Stomach (tissue), 4 donors: ENCODE measurements at regions not wholly inside any gene's neighbourhood (a gene's known extent, or its start where the extent isn't known, plus 50 kb on each side); places are given as distances from the start of the nearest gene placed in this dataset.

ENCODE experiments used
- POLR2A ChIP-seq, 4 donors: fragments of 450-650 bp; IDR thresholded peaks; one replicate each; pipeline ENCODE4 v1.6.1; 2016; ENCODE audit warnings: antibody characterized with exemption in 4 of 4, control low read depth in 2 of 4, mild to moderate bottlenecking in 1 of 4, moderate library complexity in 1 of 4
- TF ChIP-seq, protein P1 (sequence below), 7 experiments: fragments of 450-650 bp in 4 of 7; fragments of 200-600 bp in 3 of 7; sonication (generic) in 3 of 7; IDR thresholded peaks; one replicate each; pipeline ENCODE4 v1.5.1; 2016 to 2019; ENCODE audit warnings: antibody characterized with exemption in 7 of 7, control low read depth in 2 of 7, mild to moderate bottlenecking in 1 of 7

DNA sequence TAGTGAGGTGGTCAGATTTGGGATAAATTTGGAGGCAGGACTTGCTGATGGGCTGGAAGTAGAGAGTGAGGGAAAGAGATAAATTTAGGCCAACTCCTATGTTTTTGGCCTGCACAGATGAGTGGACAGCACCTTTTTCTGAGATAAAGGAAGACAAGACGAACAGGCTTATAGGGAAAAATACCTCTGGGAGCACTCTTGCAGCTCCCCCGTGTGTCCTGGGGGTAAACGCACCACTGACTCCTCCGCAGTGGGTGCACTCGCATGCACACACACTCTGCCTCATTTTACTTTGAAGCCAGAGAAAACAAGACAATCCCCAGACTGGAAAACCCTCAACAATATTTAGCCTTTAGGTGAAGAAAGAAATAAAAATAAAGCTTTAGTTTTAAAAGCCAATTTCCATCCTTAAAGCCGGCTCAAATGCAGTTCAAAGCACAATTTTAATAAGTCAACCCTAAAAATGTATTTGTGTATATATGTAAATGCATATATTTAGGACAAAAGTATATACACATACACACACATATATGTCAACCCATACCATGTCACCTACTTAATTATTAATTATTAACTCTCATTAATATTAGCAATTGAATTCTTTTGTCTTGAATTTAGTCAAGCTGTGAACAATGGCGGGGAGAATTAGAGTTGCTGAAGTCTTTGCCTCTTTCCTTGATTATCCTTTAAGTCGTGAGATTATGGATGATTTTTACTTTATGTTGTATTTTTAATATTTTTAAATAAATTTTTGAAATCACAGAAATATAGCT, 341.8 kb downstream of the ZNF326 start:
- TF ChIP-seq, protein P1, sequence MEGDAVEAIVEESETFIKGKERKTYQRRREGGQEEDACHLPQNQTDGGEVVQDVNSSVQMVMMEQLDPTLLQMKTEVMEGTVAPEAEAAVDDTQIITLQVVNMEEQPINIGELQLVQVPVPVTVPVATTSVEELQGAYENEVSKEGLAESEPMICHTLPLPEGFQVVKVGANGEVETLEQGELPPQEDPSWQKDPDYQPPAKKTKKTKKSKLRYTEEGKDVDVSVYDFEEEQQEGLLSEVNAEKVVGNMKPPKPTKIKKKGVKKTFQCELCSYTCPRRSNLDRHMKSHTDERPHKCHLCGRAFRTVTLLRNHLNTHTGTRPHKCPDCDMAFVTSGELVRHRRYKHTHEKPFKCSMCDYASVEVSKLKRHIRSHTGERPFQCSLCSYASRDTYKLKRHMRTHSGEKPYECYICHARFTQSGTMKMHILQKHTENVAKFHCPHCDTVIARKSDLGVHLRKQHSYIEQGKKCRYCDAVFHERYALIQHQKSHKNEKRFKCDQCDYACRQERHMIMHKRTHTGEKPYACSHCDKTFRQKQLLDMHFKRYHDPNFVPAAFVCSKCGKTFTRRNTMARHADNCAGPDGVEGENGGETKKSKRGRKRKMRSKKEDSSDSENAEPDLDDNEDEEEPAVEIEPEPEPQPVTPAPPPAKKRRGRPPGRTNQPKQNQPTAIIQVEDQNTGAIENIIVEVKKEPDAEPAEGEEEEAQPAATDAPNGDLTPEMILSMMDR (IDR thresholded peaks at IDR 0.05), result no peak
- no peak for TF ChIP-seq POLR2A (IDR thresholded peaks at IDR 0.05)
